ENCODE measurements at regions not wholly inside any gene's neighbourhood (a gene's known extent, or its start where the extent isn't known, plus 50 kb on each side); places are given as distances from the start of the nearest gene placed in this dataset.

DNA sequence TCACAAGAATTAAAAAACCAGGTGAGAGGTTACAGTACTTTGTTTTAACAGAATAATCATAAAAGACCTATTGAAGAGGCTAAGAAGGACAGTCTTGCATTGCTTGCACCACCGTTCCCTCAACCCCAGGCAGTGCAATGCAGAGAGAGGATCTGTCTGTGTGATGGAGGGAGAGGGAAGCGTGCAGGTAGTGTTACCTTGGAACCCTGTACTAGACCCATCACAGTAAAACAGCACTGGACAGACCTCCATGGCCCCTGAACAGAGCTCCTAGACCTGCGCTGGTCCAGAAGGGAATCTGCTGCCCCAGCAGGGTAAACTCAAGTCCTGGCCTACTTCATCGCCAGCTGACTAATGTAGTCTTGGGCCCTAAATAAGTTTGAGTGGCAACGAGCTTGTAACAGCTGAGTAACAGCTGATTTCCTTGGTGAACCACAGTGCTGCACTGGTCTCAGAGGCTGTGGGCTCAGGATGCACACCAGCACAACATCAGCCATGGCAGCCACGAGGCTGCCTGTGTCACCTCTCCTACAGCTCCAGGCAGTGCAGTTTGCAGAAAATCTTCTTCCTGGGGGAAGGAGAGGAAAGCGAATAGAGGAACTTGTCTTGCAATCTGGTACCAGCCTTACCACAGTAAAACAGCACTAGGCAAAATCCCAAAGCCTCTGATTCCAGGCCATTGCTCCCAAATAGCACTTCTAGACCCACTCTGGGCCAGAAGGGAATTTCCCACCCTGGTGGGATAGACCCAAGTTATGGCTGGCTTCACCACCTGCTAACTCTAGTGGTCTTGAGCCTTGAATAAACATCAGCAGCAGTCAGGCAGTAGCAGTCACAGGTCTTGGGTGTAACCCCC is 417.2 kb downstream of the CDH7 start:
- intact Hi-C loops (cut with DNase I), result no loop called here
- DNase-seq (ENCODE audit: low spot score) (no peak), ATAC-seq (no peak)

DNA sequence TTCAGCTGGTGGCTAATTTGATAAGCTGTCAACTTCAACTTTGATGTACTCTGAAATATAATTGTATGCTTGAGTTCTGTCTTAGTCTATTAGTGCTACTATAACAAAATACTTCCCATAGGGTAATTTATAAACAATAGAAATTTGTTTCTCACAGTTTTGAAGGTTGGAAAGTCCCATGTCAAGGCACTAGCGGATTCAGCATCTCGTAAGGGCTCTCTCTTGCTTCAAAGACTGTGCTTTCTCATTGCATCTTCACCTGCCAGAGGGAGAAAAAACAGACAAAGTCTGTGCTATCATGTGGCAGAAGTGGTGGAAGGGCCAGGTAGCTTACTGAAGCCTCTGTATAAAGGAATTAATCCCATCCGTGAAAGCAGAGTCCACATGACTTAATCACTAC is 409.2 kb downstream of the CDH7 start:
- no peak for DNase-seq (ENCODE audit: low spot score)
- ATAC-seq, result no peak
- intact Hi-C loops (cut with DNase I), result no loop called here

DNA sequence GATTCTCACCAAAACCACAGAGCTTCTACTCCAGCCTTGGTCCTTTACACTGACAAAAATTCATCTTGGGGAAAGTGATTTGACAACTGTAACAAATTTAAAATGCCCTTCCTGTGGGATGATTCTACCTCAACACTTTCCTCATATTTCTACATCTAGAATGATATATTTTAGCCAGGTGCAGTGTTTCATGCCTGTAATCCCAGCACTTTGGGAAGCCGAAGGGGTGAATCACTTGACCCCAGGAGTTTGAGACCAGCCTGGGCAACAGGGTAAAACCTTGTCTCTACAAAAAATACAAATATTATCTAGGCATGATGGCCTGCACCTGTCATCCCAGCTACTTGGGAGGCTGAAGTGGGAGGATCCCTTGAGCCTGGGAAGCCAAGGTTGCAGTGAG is 408.6 kb downstream of the CDH7 start:
- ATAC-seq (no peak), DNase-seq (ENCODE audit: low spot score) (no peak)
- intact Hi-C loops (cut with DNase I), result no loop called here

DNA sequence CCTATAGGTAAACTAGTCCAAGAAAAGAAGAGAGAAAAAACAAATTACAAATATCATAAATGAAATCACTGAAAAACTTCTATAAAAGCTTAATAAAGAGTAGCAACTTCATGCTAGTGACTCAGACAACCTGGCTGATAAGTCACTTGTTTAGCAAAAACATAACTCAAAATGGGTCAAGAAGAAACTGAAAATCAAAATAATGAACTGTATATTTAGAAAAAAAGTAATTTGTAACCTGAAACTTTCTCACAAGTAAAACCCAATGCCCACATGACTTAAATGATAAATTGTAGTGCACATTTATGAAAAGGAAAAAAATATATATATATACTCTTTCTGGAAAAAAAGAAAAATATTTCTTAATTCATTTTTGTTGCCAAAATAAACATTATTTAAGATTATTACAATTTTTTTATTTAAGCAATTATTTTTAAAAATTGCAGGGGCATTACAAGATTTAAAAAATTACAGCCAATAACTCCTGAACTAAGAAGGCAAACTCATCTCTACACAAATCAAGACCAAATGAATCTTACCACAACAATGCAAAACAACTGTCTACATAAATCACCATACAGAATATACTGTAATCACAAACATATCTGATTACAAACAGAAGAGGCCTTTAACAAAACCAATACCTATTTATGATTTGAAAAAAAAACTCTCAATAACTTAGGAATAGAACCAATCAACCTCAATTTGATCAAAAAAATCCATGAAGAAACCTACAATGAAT is 406.3 kb downstream of the CDH7 start:
- intact Hi-C loops (cut with DNase I), result no loop called here
- DNase-seq (ENCODE audit: low spot score) (no peak), ATAC-seq (no peak)

DNA sequence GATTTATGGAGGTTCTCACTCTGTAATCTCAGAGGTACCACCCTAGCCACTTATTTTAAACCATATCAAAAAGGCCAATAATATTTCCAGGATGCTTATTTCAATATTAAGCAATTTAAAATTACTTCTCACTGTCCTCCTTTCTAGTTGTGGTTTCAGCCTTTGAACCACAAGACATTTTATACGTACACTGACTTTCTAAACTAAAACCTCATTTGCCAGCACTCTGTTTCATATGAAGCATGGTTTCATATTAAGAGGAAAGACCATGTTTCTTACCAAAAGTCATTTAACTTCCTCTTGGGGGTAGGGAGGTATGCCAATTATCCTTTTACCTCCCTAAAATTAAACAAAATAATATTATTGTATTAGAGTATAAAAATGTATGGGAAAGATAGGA is 399.8 kb downstream of the CDH7 start:
- ATAC-seq (no peak), DNase-seq (ENCODE audit: low spot score) (no peak)
- intact Hi-C loops (cut with DNase I), result no loop called here

DNA sequence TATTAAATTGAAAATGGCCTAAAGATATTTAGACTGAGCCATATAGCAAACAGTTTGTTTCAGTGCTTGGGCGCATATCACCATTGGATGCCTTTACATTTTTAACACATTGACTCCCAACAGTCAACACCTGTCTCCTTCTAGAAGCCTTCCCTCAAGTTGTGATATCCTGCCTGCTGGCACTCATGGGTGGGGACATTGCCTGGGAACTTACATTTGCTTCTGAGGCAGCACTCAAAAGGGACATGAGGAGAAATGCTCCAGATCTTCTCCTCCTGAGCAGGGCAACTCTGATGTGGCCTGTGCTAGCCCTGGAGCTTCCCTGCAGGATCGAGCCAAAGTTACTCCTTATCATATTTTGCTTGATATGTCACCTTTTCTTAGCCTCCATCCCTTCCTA is 392.2 kb downstream of the CDH7 start:
- ATAC-seq (no peak), DNase-seq (ENCODE audit: low spot score) (no peak)
- intact Hi-C loops (cut with DNase I), result no loop called here

DNA sequence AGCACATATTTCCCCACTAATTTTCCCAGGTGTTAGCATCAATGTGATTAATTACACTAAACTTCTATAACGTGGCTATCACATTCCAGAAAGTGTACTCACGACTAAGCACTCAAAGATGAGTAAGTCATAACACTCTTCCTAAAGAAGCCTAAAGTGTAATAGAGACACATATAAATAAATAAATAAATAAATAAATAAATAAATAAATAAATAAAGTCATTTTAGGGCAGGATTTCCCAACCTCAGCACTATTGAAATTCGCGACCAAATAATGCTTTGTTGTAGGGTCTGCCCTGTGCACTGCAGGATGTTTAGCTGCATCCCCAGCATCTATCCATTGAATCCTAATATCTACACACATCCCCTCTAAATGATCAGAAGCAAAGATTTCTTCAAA is 390.9 kb downstream of the CDH7 start:
- DNase-seq (ENCODE audit: low spot score) (no peak), ATAC-seq (no peak)
- intact Hi-C loops (cut with DNase I), result no loop called here

DNA sequence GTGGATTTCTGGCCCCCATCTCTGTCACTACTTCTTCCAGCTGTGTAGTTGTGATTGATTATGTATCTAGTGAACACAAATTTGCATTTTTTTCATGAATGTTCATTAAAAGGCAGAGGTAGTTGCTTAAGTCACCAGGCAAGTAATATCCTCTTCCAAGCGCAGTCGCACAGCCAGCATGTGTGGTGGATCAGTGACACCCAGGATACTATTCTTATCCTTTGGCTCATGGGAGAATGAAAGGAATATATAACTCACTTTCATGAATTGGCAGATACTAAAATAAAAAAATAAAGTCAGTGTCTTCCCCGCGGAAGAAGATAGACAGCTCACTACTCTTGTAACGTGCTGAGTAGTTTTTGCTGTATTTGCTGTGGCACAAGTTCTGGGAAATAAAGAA is 387.8 kb downstream of the CDH7 start:
- no peak for ATAC-seq
- no peak for DNase-seq (ENCODE audit: low spot score)
- intact Hi-C loops (cut with DNase I), result no loop called here

DNA sequence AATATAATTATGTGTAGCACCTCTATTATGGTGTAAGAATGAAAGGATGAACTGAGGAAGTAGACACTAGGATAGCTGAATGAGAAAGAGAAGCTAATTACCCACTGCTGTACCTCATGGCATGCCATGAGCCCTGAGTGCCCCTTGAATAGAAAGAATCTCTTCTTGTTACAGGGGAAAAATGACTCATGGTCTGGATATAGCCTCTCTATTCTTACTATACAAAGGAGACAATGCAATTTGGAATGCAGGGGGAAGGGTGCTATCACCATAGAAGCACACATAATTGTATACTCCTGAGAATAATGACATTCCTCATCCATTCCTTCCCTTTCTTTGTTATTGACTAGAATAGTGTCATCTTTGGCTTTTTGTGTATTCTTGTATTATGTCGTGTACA is 385.2 kb downstream of the CDH7 start:
- DNase-seq (ENCODE audit: low spot score) (no peak), ATAC-seq (no peak)
- intact Hi-C loops (cut with DNase I), result no loop called here

DNA sequence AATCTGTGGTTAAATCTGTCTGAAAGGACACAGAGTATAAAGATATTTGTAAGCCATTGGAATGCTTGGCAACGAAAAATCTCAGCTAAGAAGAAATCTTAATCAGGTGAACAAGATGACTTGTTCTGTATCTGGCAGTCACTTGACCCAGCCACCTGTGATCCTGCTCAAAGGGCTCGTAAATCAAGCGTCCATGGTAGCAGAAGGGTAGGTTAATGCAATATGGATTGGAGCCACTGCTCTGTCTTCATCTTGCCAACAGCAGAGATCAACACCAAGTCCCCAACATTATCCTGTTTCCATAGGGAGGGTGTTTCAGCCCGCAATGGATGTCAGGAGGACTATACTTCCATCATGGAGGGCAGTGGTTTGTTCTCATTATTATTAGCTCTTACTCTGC is 378.4 kb downstream of the CDH7 start:
- ATAC-seq (no peak), DNase-seq (ENCODE audit: low spot score) (no peak)
- intact Hi-C loops (cut with DNase I), result no loop called here

DNA sequence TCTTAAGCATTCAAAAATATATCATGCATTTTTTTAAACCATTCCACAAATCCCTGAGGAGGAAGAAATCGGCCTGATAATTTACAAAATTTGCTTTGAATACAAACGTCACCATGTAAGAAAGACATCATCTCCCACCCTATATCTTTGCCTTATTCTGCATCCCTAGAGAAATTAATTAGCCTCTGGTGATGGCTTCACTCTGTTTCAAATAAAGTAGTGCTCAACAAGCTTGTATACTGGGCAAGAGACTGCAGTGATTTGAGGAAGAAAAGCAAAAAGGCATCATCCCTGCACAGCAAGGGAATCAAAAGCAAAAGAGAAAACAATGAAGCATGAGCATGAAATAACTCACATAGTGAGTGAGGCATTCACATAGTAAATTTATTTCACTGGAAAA is 375.5 kb downstream of the CDH7 start:
- ATAC-seq (no peak), DNase-seq (ENCODE audit: low spot score) (no peak)
- intact Hi-C loops (cut with DNase I), result no loop called here

DNA sequence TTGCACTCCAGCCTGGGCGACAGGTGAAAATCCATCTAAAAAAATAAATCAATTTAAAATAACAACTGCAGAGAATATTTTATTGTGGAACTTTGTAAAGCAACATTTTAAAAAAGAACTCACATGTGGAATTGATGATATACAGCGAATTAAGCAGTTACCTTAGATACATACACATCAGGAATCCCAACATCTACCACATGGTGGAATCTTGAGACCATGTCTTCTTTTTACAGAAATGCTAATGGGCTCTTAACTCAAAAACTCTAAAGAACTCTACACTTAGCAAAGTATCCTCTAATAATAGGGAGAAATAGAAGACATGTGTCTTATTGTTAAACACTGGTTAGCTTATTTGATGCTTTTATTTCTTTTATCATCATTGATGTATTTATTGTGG is 373.6 kb downstream of the CDH7 start:
- no peak for ATAC-seq
- intact Hi-C loops (cut with DNase I), result no loop called here
- DNase-seq (ENCODE audit: low spot score), result no peak

DNA sequence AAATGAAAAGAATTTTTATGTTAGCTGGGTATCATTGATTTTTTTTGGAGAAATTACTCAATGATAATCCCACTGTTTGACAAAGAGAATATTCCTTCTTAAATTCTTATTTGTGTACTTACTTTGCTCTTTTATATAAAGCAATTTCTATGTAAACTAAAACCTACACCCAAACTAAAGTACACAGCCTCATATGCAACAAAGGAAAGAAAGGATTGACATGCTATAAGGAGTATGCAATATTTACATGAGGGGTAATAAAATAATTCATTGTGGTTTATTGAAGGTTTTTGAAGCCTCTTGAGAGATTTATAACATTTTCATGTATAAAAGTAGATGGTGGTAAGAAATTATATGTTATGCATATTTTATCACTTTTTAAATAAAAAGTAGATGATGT is 368.5 kb downstream of the CDH7 start:
- ATAC-seq (no peak), DNase-seq (ENCODE audit: low spot score) (no peak)
- intact Hi-C loops (cut with DNase I), result no loop called here

DNA sequence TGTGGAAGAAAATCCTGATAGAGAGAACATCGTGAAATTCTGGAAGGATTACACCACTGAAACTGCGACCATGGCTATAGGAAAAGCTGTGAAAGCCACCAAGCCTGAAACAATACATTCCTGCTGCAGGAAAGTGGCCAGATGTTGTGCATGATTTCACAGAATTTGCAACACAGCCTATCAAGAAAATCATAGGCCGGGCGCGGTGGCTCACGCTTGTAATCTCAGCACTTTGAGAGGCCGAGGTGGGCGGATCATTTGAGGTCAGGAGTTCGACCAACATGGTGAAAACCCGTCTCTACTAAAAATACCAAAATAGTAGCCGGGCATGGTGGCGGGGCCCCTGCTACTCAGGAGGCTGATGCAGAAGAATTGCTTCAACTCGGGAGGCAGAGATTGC is 360.2 kb downstream of the CDH7 start:
- intact Hi-C loops (cut with DNase I), result no loop called here
- ATAC-seq (no peak), DNase-seq (ENCODE audit: low spot score) (no peak)

DNA sequence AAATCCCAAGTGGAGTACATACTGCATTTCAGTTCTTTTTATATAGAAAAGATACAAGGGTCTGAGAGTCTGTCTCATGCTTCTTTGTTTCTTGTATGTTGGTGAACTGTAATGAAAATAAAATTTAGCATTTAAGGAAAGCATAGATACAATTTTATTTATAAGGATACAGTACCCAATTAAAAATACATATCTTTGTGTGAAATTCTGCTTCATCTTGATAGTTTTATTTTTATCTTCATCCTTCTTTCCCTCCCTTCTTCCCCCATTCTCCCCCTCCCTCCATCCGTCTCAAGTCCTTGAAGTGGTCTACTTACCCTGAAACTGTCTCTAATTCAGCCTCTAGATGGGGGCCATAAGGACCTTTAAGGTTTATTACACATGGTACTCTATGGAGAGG is 359.8 kb downstream of the CDH7 start:
- DNase-seq (ENCODE audit: low spot score) (no peak), ATAC-seq (no peak)
- intact Hi-C loops (cut with DNase I), result no loop called here

DNA sequence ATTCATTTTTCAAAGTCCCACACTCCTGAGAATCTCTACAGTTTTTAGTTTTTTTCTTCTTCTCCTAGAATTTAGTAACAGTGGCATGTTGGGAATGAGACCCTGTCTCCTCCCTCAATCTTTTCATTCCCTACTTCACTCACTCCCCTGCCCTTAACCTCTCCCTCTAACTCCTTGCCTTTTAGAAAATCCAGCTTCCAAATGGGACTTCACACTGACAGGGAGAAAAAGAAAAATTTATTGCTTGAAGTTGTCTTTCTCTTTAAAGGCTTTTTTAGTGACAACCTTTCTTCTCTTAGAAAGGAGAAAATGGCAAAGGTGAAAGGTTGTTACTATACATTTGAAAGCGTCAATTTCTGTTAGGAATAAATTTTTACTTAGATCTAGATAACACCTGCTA is 359.2 kb downstream of the CDH7 start:
- ATAC-seq (no peak), DNase-seq (ENCODE audit: low spot score) (no peak)
- intact Hi-C loops (cut with DNase I), result no loop called here

DNA sequence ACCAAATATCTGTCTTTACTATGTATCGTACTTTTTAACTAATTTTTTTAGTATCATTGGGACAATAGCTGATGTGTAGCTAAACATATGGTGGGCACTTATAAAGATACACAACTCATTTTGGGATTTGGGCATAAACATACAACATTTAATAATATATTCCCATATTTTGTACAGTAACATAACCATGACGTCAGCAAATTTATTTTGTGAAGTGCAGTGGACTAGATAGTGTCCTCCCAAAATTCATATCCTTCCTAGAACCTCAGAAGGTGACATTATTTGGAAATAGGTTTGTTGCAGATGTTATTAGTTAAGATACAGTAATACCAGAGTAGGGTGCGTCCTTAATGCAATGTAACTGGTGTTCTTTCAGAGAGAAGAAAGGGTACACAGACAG is 356.7 kb downstream of the CDH7 start:
- intact Hi-C loops (cut with DNase I), result no loop called here
- no peak for ATAC-seq

DNA sequence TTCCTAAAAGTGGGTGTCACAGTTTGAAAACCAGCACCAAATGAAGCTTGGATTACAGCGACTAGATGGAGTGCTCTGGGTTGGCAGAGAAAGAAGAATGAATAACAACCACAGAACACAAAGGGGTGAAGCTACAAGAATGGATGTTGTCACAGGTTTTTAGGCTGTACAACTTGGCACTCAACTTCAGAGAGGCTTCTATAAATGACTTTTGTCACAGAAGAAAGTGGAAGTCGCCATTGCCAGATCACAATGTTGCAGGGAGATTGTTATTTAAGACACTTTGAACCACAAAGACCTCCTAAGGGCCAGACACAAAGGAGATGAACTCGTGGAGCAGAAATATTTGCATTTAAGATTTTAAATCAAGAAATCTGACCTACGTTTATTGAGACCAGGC is 354.2 kb downstream of the CDH7 start:
- intact Hi-C loops (cut with DNase I), result no loop called here
- no peak for DNase-seq (ENCODE audit: low spot score)
- ATAC-seq, result no peak

More for the DNA sequence above, 356.7 kb downstream of the CDH7 start:
- DNase-seq (ENCODE audit: low spot score), result no peak

DNA sequence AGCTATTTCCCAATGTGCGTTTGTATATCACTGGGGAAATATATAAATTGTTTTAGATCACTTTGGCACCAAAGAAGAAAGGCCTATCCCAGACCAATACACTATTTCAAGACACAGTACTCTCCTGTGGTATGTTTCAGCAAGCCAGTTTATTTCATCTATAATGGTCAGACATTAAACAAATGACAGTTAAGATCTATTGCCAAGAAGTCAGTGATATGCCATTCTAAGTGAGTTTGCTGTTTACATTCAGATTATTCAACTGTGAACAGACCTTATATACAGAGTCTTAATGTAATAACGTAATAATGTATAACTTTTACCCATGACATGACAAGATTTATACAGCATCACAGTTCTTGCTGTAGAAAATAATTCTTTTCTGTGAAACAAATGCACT is 352.7 kb downstream of the CDH7 start:
- intact Hi-C loops (cut with DNase I), result no loop called here

DNA sequence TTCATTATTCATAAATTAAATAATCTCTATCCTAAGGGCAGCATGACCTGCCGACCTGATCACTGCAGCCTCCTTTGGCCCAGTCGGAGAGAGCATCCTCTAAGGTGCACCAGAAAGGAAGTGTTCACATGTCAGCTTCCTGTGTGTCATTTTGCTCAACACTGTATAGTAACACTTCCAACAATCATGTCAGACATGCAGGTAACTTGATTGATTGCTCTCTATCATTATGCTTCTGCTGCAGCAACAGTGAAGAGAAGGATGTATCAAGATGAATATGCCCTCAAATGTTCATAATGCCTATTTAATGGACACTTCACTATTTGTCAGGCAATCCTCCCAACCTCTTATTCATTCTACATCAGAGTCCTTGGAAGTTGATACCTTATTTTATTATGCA is 332.3 kb downstream of the CDH7 start:
- ATAC-seq (no peak), DNase-seq (ENCODE audit: low spot score) (no peak)
- intact Hi-C loops (cut with DNase I), result no loop called here

More for the DNA sequence above, 352.7 kb downstream of the CDH7 start:
- ATAC-seq, result no peak
- no peak for DNase-seq (ENCODE audit: low spot score)

Data from sciatic nerve (tissue), 2 donors.